Trophoblast cell (in vitro differentiated cells and primary cell): ENCODE measurements at regions not wholly inside any gene's neighbourhood (a gene's known extent, or its start where the extent isn't known, plus 50 kb on each side); places are given as distances from the start of the nearest gene placed in this dataset.

ENCODE experiments used
- DNase-seq, 2 donors: peaks; one replicate each; pipeline ENCODE4 v3.0.0-alpha.2; 2016
- H2AFZ ChIP-seq: 2 replicates; pipeline ENCODE4 v1.6.1; 2013; ENCODE audit warnings: low read length, moderate library complexity, mild to moderate bottlenecking; ENCODE audit not compliant: insufficient read depth, poor library complexity
- H2AK5ac ChIP-seq: 2 replicates; pipeline ENCODE4 v1.6.1; 2013; ENCODE audit warnings: mild to moderate bottlenecking, low read length
- H2BK120ac ChIP-seq: 2 replicates; pipeline ENCODE4 v1.6.1; 2013; ENCODE audit warnings: low read length, mild to moderate bottlenecking, moderate library complexity; ENCODE audit not compliant: insufficient read depth, poor library complexity
- H2BK12ac ChIP-seq: 2 replicates; pipeline ENCODE4 v1.6.1; 2013; ENCODE audit warnings: mild to moderate bottlenecking, low read length, moderate library complexity
- H2BK5ac ChIP-seq: 2 replicates; pipeline ENCODE4 v1.6.1; 2013; ENCODE audit warnings: low read length, low read depth, moderate library complexity, mild to moderate bottlenecking; ENCODE audit not compliant: poor library complexity
- H3K14ac ChIP-seq: 2 replicates; pipeline ENCODE4 v1.6.1; 2013; ENCODE audit warnings: mild to moderate bottlenecking, low read length
- H3K18ac ChIP-seq: 2 replicates; pipeline ENCODE4 v1.6.1; 2013; ENCODE audit warnings: mild to moderate bottlenecking, low read length
- H3K23ac ChIP-seq: 2 replicates; pipeline ENCODE4 v1.6.1; 2013; ENCODE audit warnings: low read length
- H3K27ac ChIP-seq: 2 replicates; pipeline ENCODE4 v1.5.1; 2013; ENCODE audit warnings: low read depth, mild to moderate bottlenecking, inconsistent platforms, low read length, moderate library complexity
- H3K27me3 ChIP-seq: 2 replicates; pipeline ENCODE4 v1.6.1; 2013; ENCODE audit warnings: inconsistent platforms, mild to moderate bottlenecking, low read length, moderate library complexity; ENCODE audit not compliant: insufficient read depth
- H3K36me3 ChIP-seq, 2 experiments: 1 replicate in 1 of 2; 2 replicates in 1 of 2; pipeline ENCODE4 v1.6.1; 2013; ENCODE audit warnings: low read length in 2 of 2, mild to moderate bottlenecking in 2 of 2, moderate library complexity in 1 of 2; ENCODE audit not compliant: insufficient read depth in 2 of 2, control insufficient read depth in 1 of 2
- H3K4ac ChIP-seq: 2 replicates; pipeline ENCODE4 v1.6.1; 2013; ENCODE audit warnings: low read depth, mild to moderate bottlenecking, low read length, moderate library complexity
- H3K4me1 ChIP-seq, 2 experiments: 1 replicate in 1 of 2; 2 replicates in 1 of 2; pipeline ENCODE4 v1.6.1; 2013; ENCODE audit warnings: low read length in 2 of 2, mild to moderate bottlenecking in 2 of 2, moderate library complexity in 1 of 2; ENCODE audit not compliant: insufficient read depth in 2 of 2, control insufficient read depth in 1 of 2
- H3K4me2 ChIP-seq: 2 replicates; pipeline ENCODE4 v1.6.1; 2013; ENCODE audit warnings: inconsistent platforms, mild to moderate bottlenecking, low read length, moderate library complexity
- H3K4me3 ChIP-seq: 2 replicates; pipeline ENCODE4 v1.5.1; 2013; ENCODE audit warnings: mild to moderate bottlenecking, low read depth, low read length, inconsistent platforms
- H3K79me1 ChIP-seq: one replicate; pipeline ENCODE4 v1.6.1; 2013; ENCODE audit warnings: low read length
- H3K79me2 ChIP-seq: 2 replicates; pipeline ENCODE4 v1.6.1; 2013; ENCODE audit warnings: low read length, mild to moderate bottlenecking; ENCODE audit not compliant: control insufficient read depth, insufficient read depth, poor library complexity
- H3K9ac ChIP-seq: 2 replicates; pipeline ENCODE4 v1.6.1; 2013; ENCODE audit warnings: mild to moderate bottlenecking, low read length
- H3K9me3 ChIP-seq: 2 replicates; pipeline ENCODE4 v1.6.1; 2013; ENCODE audit warnings: low read depth, mild to moderate bottlenecking, control low read depth, inconsistent platforms, low read length; ENCODE audit not compliant: insufficient read depth
- H4K12ac ChIP-seq: 2 replicates; pipeline ENCODE4 v1.6.1; 2013; ENCODE audit warnings: low read depth, mild to moderate bottlenecking, low read length, moderate library complexity
- H4K8ac ChIP-seq: 2 replicates; pipeline ENCODE4 v1.6.1; 2013; ENCODE audit warnings: low read depth, mild to moderate bottlenecking, low read length, moderate library complexity
- H4K91ac ChIP-seq: one replicate; pipeline ENCODE4 v1.6.1; 2013; ENCODE audit warnings: low read depth, mild to moderate bottlenecking, low read length, moderate library complexity
- WGBS: extraction: QIAGEN DNeasy Blood & Tissue Kit; methylation state at CpG from one replicate; pipeline ENCODE4 v1.1.7; 2013; ENCODE audit warnings: missing lambda C conversion rate; ENCODE audit not compliant: insufficient read length, insufficient coverage; ENCODE audit errors: extremely low coverage; 5-methylcytosine and 5-hydroxymethylcytosine counted together

DNA sequence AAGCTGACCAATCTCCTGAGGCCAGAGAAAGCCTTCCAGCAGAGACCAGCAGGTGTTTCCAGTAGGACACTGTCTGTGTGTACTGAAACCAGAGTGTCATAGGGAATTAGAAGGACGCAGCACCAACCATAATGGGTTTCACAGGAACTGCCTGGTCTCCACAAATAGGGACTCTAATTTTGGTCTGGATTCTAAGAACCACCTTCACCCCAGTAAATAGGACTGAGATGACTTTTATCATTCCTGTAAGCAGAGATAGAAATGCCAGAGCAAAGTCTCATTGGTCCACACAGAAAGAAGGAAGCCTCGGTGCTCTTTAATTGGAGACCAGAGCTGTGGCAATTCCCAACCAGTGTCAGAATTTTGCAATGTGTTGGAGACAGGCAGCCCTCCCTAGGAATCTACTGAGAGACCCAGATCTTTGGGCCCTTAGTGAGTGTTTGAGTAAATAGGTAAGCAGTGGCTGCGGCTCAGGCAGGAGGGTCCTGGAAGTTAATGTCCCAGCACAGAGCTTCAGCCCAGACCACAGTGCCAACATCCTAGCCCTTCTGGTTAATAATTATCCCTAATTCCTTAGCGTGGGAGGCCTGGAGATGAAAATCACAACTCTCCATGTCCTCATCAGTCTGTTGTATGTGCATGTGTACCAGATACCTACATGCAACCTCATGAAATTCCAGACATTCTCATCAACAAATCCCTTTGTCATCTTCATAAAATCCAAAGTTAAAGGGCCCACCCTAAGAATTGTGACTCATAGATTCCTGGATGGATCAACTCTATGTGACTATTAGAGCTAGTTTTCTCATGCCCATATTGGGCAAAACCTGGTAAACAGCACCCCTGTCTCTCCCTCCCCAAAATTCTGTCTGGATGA lies 81.2 kb downstream of the UNC5CL start:
- H3K79me1 ChIP-seq: no peaks in the 10 kb centered on the region
- no peak for DNase-seq
- H4K8ac ChIP-seq: no peak overlapping the region
- H3K79me2 ChIP-seq: no peaks in the 10 kb centered on the region
- H3K23ac ChIP-seq: no peak overlapping the region
- H4K12ac ChIP-seq: no peak overlapping the region
- no peak overlapping the region for H3K4me3 ChIP-seq
- H3K36me3 ChIP-seq: no peaks in the 10 kb centered on the region
- H3K9me3 ChIP-seq: no peaks in the 10 kb centered on the region
- WGBS: no CpG with 5 or more reads among the region's 4 CpGs
- H2AFZ ChIP-seq: no peak overlapping the region
- no peak overlapping the region for H2AK5ac ChIP-seq
- H3K4me1 ChIP-seq: no peaks in the 10 kb centered on the region
- H2BK12ac ChIP-seq: no peak overlapping the region
- no peak overlapping the region for H4K91ac ChIP-seq
- no peak overlapping the region for H3K4ac ChIP-seq
- no peak overlapping the region for H2BK5ac ChIP-seq
- no peak overlapping the region for H3K4me2 ChIP-seq
- H2BK120ac ChIP-seq: no peak overlapping the region
- no peak overlapping the region for H3K14ac ChIP-seq
- no peak overlapping the region for H3K27ac ChIP-seq
- H3K18ac ChIP-seq: no peak overlapping the region
- H3K9ac ChIP-seq: no peak overlapping the region
- H3K27me3 ChIP-seq: no peaks in the 10 kb centered on the region

DNA sequence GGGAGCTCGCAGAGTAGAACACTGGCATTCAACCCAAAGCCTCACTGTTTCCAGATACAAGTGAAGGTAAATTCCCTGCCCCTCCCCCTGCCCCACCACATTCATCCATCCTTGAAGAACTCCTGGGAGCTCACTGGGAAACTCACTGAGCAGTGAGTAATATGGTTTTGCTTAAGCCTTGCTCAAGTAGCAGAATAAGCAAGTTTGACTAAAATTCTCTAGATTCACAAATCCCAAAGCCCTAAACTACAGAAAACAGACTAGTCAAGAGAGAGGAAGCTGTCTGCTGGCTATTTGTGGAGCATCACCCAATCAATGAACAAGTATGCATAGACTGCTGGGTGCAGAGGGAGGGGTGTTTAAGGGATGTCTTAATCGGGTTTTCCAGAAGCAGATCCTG lies 82.1 kb downstream of the UNC5CL start:
- no peak overlapping the region for H3K4ac ChIP-seq
- H3K9ac ChIP-seq: no peak overlapping the region
- H3K23ac ChIP-seq: no peak overlapping the region
- no peak overlapping the region for H2AK5ac ChIP-seq
- no peak overlapping the region for H2BK5ac ChIP-seq
- no peak overlapping the region for H4K8ac ChIP-seq
- H3K4me3 ChIP-seq: no peak overlapping the region
- H3K36me3 ChIP-seq: no peaks in the 10 kb centered on the region
- H3K79me2 ChIP-seq: no peaks in the 10 kb centered on the region
- H3K27me3 ChIP-seq: no peaks in the 10 kb centered on the region
- H3K9me3 ChIP-seq: no peaks in the 10 kb centered on the region
- no peak overlapping the region for H4K12ac ChIP-seq
- no CpG with 5 or more reads among the region's 2 CpGs for WGBS
- no peaks in the 10 kb centered on the region for H3K79me1 ChIP-seq
- H3K27ac ChIP-seq: no peak overlapping the region
- H2BK120ac ChIP-seq: no peak overlapping the region
- no peaks in the 10 kb centered on the region for H3K4me1 ChIP-seq
- H2AFZ ChIP-seq: no peak overlapping the region
- no peak for DNase-seq
- H2BK12ac ChIP-seq: no peak overlapping the region
- no peak overlapping the region for H3K14ac ChIP-seq
- no peak overlapping the region for H3K4me2 ChIP-seq
- H4K91ac ChIP-seq: no peak overlapping the region
- no peak overlapping the region for H3K18ac ChIP-seq

DNA sequence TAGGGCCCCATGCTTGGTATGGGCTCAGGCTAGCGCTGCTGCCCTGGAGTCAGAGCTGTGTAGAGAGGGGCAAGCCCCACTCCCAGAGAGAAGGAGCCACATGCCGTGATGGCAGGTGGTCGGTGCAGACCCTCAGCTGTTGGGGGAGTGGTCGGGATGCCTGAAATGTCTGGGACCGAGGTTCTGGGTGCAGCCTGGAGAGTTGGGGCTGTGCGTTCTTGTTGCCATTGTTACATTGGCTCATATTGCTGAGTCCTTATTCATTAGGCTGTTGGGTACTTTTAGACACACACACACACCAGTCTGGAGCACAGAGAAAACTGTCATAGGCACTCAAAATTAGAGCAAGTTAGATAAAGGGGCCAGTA lies 83.9 kb downstream of the UNC5CL start:
- Histone ChIP-seq H3K36me3 (no peaks in the 10 kb centered on the region), H3K27ac (no peak overlapping the region), H4K12ac (no peak overlapping the region), H3K9me3 (no peaks in the 10 kb centered on the region), H4K8ac (no peak overlapping the region), H3K18ac (no peak overlapping the region), H2BK12ac (no peak overlapping the region), H2AK5ac (no peak overlapping the region), H3K4me1 (peaks cover 0 to under 1% of the 10 kb centered on the region in 2 experiments), H2BK5ac (no peak overlapping the region), H2BK120ac (no peak overlapping the region), H3K4me2 (no peak overlapping the region), H3K23ac (no peak overlapping the region), H2AFZ (no peak overlapping the region), H3K4ac (no peak overlapping the region), H4K91ac (no peak overlapping the region), H3K27me3 (no peaks in the 10 kb centered on the region), H3K79me1 (no peaks in the 10 kb centered on the region), H3K4me3 (no peak overlapping the region), H3K14ac (no peak overlapping the region), H3K79me2 (no peaks in the 10 kb centered on the region), H3K9ac (no peak overlapping the region)
- no CpG with 5 or more reads among the region's 6 CpGs for WGBS
- DNase-seq: no peak

DNA sequence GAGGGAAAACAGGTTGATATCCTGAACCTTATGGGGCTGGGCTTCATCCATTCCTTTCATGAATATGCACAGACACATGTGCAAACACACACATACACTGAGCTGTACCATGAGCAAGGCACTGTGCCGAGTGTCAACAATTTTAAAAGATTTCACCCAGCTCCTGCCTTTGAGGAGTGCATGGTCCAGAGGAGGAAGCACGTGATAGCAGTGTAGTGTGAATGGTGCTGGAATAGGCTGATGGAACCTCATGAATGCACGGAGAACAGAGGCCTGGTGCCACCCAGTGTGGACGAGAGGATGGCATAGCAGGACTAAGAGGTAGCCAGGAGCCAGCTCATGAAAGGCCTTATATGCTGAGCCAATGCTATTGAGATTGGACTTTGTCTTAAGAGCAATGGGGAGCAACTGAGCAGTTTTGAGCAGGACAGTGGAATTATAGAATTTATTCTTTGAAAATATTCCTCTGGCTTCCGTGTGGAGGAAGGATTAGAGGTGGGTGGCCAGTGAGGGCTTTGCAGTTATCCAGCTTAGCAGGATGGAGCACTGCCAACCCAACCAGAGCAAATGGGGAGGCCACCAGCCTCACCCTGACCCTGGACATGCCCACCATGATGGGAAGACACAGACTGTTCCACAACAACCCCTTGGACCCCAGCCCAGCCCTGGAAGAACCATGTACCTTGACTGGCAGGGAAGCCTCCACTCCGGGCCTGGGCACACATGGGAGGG lies 84.4 kb downstream of the UNC5CL start:
- Histone ChIP-seq H3K9ac (no peak overlapping the region), H3K79me1 (no peaks in the 10 kb centered on the region), H4K91ac (no peak overlapping the region), H4K8ac (no peak overlapping the region), H3K4me1 (peaks cover 0 to 2% of the 10 kb centered on the region in 2 experiments), H3K23ac (no peak overlapping the region), H2BK120ac (no peak overlapping the region), H2BK5ac (no peak overlapping the region), H2BK12ac (no peak overlapping the region), H3K4ac (no peak overlapping the region), H4K12ac (no peak overlapping the region), H3K27ac (no peak overlapping the region), H3K4me2 (no peak overlapping the region), H2AFZ (no peak overlapping the region), H3K14ac (no peak overlapping the region), H3K18ac (no peak overlapping the region), H3K27me3 (no peaks in the 10 kb centered on the region), H3K9me3 (no peaks in the 10 kb centered on the region), H3K36me3 (no peaks in the 10 kb centered on the region), H3K4me3 (no peak overlapping the region), H2AK5ac (no peak overlapping the region), H3K79me2 (no peaks in the 10 kb centered on the region)
- DNase-seq: no peak
- no CpG with 5 or more reads among the region's 6 CpGs for WGBS
